Kidney (tissue), 13 donors: ENCODE measurements at regions not wholly inside any gene's neighbourhood (a gene's known extent, or its start where the extent isn't known, plus 50 kb on each side); places are given as distances from the start of the nearest gene placed in this dataset.
"Not testable (repeated sequence)": the region's sequence is repeated elsewhere in the genome, so short reads cannot be mapped to it uniquely, and the experiment has no call there.

Experiments
- DNase-seq, 5 donors: peaks; one replicate each; pipeline ENCODE4 v3.0.0-alpha.2; 2013 to 2020
- FAIRE-seq: peaks from 2 replicates; lab custom pipeline; 2012; peaks lifted over from hg19 to GRCh38; lab: Jason Lieb, UNC
- H3K27ac ChIP-seq, 2 donors: one replicate each; pipeline ENCODE4 v1.7.0; 2013; ENCODE audit warnings: low read depth in 2 of 2, low read length in 2 of 2, inconsistent platforms in 1 of 2
- H3K27me3 ChIP-seq: one replicate; pipeline ENCODE4 v1.7.1; 2013; ENCODE audit warnings: low read length, inconsistent platforms; ENCODE audit not compliant: control insufficient read depth, insufficient read depth
- H3K36me3 ChIP-seq, 3 donors: one replicate each; pipeline versions ENCODE4 v1.7.0 to v1.7.1; 2013; ENCODE audit warnings: low read length in 3 of 3, control low read depth in 1 of 3, inconsistent platforms in 1 of 3; ENCODE audit not compliant: insufficient read depth in 3 of 3, control insufficient read depth in 2 of 3
- H3K4me1 ChIP-seq, 3 donors: one replicate each; pipeline versions ENCODE4 v1.7.0 to v1.7.1; 2013; ENCODE audit warnings: low read length in 3 of 3, inconsistent platforms in 1 of 3, low read depth in 1 of 3; ENCODE audit not compliant: control insufficient read depth in 2 of 3, insufficient read depth in 2 of 3
- H3K4me3 ChIP-seq, 3 donors: one replicate each; pipeline versions ENCODE4 v1.7.0 to v1.8.1; 2013; ENCODE audit warnings: low read length in 3 of 3, control low read depth in 1 of 3, inconsistent platforms in 1 of 3
- H3K9ac ChIP-seq, 3 donors: one replicate each; pipeline versions ENCODE4 v1.7.0 to v1.7.1; 2013; ENCODE audit warnings: low read length in 3 of 3, control low read depth in 1 of 3, inconsistent platforms in 1 of 3
- H3K9me3 ChIP-seq, 3 donors: one replicate each; pipeline versions ENCODE4 v1.7.0 to v1.7.1; 2013; ENCODE audit warnings: low read length in 3 of 3, control low read depth in 1 of 3, inconsistent platforms in 1 of 3; ENCODE audit not compliant: control insufficient read depth in 2 of 3, insufficient read depth in 1 of 3
- CTCF ChIP-seq: IDR thresholded peaks from 3 replicates; pipeline ENCODE4 v1.5.1; 2012; ENCODE audit warnings: mild to moderate bottlenecking, moderate library complexity, borderline replicate concordance; ENCODE audit not compliant: insufficient read depth; ENCODE audit errors: extremely low read depth
- intact Hi-C: fragments of 100-400 bp; cut with DNase I; formaldehyde crosslinking; loops from one replicate; pipeline ENCODE4 v1.11.1; 2022
- donor health status: control.
- donor health status: control.
- donor health status: control.
- donor health status: control.
- donor health status: control.
- donor health status: DM: yes; HTN: yes; CAD: no.
- donor health status: Normal renal cell carcinoma (clear cell type).

GRCh38 chr13:99093997-99094396 is 106.7 kb upstream of the UBAC2 start:
- Histone ChIP-seq H3K27me3 (no peaks in the 10 kb centered on the region), H3K27ac (no peak overlapping the region), H3K9me3 (no peaks in the 10 kb centered on the region), H3K4me1 (no peaks in the 10 kb centered on the region), H3K4me3 (no peak overlapping the region), H3K36me3 (no peaks in the 10 kb centered on the region), H3K9ac (no peak overlapping the region)
- no peak for DNase-seq
- intact Hi-C loops = no loop called here
- no peak for TF ChIP-seq CTCF
- FAIRE-seq = no peak

GRCh38 chr13:99101831-99102230 is 98.8 kb upstream of the UBAC2 start:
- H3K27ac ChIP-seq, intact Hi-C loops, H3K4me3 ChIP-seq, H3K9me3 ChIP-seq, FAIRE-seq, H3K36me3 ChIP-seq, H3K4me1 ChIP-seq, H3K9ac ChIP-seq, H3K27me3 ChIP-seq, DNase-seq: not testable (repeated sequence)

- Histone ChIP-seq H3K27ac (no peak overlapping the region), H3K36me3 (no peaks in the 10 kb centered on the region), H3K4me3 (no peak overlapping the region), H3K27me3 (no peaks in the 10 kb centered on the region), H3K9me3 (no peaks in the 10 kb centered on the region), H3K9ac (no peak overlapping the region), H3K4me1 (no peaks in the 10 kb centered on the region)
- intact Hi-C loops = no loop called here
- TF ChIP-seq CTCF = no peak
- DNase-seq = peak in 2 of 5 donors; percentile 35 to 53
- FAIRE-seq = no peak
Observed at GRCh38 chr13:99103536-99103935, 97.1 kb upstream of the UBAC2 start.

GRCh38 chr13:99104396-99104795 is 96.3 kb upstream of the UBAC2 start:
- DNase-seq = no peak
- Histone ChIP-seq H3K27me3 (no peaks in the 10 kb centered on the region), H3K4me1 (no peaks in the 10 kb centered on the region), H3K9ac (no peak overlapping the region), H3K9me3 (no peaks in the 10 kb centered on the region), H3K27ac (no peak overlapping the region), H3K4me3 (no peak overlapping the region), H3K36me3 (no peaks in the 10 kb centered on the region)
- no peak for FAIRE-seq
- TF ChIP-seq CTCF = no peak
- intact Hi-C loops = no loop called here
